ENCODE measurements at regions not wholly inside any gene's neighbourhood (a gene's known extent, or its start where the extent isn't known, plus 50 kb on each side); places are given as distances from the start of the nearest gene placed in this dataset.

- FAIRE-seq = no peak
Observed at GRCh38 chr1:55635856-55636255, 420.7 kb upstream of the USP24 start.

- no peak for FAIRE-seq
Observed at GRCh38 chr1:55634516-55634915, 419.4 kb upstream of the USP24 start.

DNA sequence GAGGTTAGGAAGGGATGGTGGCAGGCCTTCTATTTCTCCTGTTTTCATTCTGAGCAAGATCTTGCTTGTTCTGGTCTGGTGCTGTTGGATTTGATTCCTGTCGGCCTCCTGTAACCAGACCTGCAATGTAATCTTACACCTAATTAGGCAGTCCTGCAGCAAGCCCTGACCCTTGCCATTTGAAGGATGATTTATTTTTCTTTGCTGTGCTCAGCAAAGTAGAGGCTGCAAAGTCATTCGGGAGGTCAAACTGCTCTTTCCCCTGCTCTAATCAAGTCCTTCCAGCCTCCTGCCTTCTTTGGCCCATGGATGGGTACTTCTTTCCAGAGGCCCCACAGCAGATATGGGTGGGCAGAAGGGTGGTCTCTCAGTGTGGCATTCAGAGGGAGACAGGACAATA, 417.7 kb upstream of the USP24 start:
- FAIRE-seq = no peak

DNA sequence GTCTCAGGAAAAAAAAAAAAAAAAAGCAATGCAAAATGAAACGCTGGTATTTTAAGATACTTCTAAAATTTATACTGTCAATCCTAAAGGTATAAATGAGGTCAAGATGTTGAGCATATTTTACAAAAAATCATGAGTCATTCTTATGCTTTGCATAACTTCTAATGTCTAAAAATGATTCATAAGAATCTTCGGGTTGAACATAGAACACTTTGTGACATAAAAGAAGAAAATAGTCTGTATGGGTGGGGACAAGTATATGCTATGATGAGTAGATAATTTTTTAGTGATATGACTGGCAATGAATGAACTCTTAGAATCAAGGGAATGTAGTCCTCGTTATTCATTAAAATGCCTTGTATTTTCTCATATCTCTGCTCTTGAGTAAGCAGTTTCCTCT, 416.9 kb upstream of the USP24 start:
- no peak for FAIRE-seq

GRCh38 chr1:55631509-55631908, 416.3 kb upstream of the USP24 start:
- no peak for FAIRE-seq

DNA sequence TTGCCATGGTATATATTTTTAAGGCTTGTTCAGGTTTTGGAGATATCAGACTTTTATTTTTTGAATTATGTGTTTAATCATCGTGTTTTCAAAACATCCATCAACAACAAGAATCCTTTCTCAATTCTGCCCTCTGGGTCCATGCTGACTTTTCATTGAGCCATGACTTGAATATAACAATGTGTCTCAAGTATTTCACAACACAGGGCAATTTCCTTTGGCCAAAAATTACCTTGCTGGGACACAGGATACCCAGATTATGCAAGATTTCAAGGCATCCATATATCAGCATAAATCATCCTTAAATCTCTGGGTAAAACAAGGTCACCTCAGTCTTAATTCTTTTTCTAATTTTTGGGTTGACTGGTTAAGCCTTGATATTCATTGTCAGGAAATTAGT, 411.2 kb upstream of the USP24 start:
- FAIRE-seq = no peak

- FAIRE-seq = no peak
Observed at GRCh38 chr1:55624766-55625165, 409.6 kb upstream of the USP24 start.

- FAIRE-seq = no peak
Observed at GRCh38 chr1:55623311-55623710, 408.1 kb upstream of the USP24 start.

GRCh38 chr1:55622074-55622473, 406.9 kb upstream of the USP24 start:
- FAIRE-seq = no peak

DNA sequence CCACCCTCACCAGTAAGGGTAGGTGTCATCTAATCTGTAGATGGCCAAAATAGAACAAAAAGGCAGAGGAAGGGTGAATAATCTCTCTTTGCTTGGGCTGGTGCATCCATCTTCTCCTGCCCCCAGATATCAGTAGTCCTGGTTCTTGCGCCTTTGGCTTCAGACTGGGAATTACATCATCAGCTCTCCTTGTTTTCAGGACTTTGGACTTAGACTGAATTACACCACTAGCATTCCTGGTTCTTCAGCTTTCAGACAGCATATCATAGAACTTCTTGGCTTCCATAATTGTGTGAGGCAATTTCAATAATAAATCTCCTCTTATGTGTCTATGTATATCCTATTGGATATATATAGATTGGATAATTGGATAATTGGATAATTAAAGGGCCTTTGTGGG, 403.0 kb upstream of the USP24 start:
- no peak for FAIRE-seq

DNA sequence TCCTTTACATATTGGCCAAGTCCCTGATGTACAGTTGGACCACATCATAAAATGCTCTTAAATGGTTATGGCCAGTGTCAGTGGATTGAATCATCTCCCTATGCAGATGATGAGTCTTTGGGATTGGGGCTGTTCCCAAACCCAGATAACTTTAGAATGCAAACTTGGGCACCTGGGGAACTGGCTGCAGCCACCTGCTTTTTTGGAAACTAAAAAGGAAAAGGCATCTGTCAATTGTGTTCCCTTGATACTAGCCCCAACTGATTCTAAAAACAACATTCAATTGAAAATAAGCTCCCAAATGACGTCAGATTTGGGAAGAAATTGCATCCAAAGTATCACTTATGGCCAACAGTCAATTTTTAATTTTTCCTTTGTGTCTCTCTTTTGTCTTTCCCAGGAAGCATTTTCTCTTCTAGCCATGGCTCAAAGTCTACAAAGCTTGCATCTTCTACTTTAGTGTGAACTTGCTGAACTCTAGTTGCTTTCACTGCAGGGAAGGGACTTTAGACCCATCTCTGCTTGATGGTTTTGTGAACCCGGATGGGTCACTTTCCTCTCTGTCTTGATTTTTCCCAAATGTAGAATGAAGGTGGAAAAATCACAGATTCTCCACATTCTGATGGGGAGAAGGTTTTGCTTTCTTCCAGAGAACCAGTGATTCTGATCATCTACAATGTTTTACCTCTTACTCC, 402.3 kb upstream of the USP24 start:
- FAIRE-seq = no peak

DNA sequence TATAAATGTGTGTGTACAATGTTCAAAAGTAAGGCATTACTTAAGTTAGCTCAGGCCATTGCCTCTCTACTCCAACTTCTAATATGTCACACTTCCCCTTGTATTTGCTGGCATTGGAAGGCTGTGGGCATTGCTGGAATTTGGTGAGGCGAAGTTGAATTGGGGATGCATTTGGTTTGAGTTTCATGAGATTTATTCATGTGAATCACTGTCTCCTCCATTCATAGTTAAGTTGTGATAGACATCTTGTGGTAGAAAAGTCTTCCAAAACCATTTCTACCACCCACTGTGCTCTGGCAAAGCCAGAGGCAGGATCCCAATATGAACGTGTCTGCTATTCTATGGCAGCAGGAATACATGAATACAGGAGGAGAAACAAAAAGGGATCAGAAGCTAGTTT, 397.8 kb upstream of the USP24 start:
- no peak for FAIRE-seq

DNA sequence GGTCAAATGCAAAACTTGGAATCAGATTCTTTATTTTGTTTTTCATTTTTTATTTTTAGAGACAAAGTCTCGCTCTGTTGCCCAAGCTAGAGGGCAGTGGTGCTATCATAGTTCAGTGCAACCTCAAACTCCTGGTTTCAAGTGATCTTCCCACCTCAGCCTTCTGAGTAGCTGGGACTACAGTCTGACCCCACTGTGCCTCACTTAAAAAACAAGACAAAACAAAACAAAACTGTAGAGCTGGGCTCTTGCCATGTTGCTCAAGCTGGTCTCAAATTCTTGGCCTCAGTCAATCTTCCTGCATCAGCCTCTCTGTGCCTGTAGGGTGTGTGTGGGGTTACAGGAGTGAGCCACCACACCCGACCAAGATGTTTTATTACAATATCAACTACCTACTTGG, 396.0 kb upstream of the USP24 start:
- FAIRE-seq = no peak

DNA sequence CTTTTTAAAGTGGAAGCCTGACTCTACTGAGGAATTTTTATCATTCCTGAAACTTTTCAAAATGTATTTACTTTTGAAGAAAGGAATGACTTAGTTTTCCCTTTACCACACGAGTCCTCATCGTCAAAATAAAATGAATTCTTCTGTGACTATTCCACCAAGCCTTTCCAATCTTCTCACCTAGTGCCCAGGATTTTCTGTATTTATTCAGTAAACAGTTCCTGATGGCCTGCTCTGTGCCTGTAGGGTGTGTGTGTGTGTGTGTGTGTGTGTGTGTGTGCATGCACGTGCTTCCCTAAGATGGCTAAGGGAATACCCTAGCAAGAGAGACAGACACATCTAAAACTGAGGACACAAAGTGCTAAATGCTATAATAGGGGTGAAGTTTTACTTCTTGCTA, 395.0 kb upstream of the USP24 start:
- FAIRE-seq = no peak

DNA sequence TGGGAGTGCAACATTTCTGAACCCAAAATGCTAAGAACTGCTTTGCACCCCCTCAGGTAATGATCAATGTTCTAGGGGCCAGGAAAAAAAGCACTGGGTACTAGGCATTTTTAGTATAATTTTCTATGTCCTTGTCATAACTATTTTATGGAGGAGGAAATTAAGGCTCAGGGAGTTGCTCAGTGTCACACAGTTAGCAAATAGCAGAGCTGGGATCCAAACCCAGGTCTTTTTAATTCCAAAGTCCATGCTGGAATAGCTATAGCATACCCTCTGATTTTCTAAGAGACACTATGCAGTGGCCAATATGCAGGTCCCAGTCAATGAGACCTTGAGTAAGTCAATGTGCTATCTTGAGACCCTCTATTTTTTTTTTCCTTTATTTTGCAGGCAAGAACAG, 394.5 kb upstream of the USP24 start:
- FAIRE-seq = no peak

DNA sequence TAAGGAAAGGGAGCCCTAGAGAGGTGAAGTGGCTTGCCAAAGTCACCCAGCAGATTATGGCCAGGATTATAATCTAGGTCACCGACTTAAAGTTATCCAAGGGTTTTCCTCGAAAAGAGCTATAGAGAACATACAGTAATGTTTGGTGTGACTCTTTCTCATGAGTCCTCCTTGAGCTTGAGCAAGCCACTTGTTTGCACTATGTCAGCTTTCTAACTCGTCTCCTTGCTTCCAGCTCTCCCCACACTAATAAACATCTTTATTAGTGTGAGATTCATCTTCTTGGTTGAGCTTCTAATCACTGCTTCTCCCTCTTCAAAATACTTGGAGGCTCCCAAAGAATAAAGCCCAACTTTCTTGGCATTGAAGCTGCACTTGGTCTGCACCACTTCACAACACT, 390.0 kb upstream of the USP24 start:
- FAIRE-seq = no peak

DNA sequence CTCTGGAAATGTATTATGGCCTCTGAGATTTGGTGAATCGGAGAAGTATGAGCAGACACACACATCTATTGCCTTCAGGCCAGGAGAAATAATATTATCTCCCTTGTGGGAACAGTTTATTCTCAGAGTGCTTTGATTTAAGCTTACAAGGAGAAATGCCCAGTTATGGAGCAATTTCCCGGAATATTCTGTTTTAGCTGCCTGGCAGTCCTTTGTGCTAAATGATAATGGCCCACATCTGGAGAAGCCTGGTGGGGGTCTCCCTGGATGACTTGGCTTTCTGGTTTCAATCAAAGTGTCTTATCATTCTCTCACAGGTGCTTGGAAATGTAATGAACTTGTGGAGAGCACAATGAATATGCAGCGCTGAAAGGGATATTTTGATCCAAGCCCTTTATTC, 389.6 kb upstream of the USP24 start:
- FAIRE-seq = no peak

GRCh38 chr1:55604179-55604578, 389.0 kb upstream of the USP24 start:
- no peak for FAIRE-seq

DNA sequence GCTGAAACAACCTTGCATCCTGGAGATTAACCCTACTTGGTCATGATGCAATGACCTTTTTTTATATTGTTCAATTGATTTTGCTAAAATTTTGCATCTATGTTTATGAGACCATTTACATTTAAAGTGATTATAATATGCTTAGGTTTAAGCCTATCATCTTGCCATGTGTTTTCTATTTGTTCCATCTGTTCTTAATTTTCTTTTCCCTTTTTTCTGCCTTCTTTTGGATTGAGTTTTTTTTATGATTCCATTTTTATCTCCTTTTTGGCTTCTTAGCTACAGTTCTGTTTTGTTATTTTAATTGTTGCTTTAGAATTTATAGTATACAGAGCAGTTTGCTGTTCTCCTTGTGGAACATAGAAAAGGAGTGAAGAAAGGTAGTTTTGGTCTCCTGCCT, 385.1 kb upstream of the USP24 start:
- FAIRE-seq = no peak

DNA sequence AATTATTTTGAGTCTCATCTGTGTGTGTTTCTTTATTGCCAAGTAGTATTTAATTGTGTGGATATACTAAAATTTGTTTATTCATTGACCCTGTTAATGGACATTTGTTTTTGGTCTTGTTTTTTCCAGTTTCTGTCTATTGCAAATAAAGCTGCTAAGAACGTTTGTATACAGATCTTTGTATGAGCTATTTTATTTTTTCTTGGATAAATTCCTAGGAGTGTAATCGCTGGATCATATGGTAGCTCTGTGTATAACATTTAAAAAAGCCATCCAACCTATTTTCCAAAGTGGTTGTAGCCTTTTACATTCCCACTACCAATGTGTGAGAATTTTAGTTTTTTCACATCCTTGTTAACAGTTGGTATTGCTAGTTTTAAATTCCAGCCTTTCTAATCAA, 382.7 kb upstream of the USP24 start:
- no peak for FAIRE-seq

DNA sequence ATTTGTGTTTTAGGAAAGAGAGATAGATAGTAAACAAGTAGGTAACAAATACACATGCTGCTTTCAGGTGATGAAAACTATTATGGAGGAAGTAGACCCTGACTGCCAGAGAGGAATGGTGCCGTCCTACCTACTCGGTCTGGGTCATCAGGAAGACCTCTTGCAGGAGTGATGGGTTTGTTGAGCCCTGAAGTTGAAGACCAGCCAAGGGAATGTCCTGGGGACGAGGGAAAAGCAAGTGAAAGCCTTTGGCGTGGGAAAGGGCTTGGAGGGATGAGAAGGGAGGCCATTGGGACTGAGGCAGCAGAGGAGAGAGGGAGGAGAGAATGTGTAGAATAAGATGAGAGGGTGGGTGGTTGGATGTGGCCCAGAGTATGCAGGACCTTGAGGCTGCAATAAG, 379.5 kb upstream of the USP24 start:
- FAIRE-seq = no peak

- no peak for FAIRE-seq
Observed at GRCh38 chr1:55593298-55593697, 378.1 kb upstream of the USP24 start.

DNA sequence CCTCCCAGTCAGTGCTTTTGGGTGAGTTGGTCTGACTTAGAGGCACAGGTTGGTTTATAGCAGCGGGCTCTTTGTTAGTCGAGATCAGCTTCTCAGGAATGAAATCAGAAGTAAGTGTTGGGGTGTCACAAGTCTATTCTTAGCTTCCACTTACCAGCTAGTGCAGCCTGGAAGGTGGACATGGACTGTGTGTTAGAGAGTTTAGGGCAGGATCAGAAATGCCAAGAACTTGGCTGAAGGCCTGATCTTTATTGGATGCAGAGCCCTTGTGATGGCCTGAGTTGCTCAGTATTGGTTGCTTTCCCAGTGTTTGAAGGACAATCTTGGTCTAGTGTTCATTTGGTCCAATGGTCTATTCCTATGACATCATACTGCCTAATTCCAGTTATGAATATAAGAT, 377.0 kb upstream of the USP24 start:
- FAIRE-seq = no peak

DNA sequence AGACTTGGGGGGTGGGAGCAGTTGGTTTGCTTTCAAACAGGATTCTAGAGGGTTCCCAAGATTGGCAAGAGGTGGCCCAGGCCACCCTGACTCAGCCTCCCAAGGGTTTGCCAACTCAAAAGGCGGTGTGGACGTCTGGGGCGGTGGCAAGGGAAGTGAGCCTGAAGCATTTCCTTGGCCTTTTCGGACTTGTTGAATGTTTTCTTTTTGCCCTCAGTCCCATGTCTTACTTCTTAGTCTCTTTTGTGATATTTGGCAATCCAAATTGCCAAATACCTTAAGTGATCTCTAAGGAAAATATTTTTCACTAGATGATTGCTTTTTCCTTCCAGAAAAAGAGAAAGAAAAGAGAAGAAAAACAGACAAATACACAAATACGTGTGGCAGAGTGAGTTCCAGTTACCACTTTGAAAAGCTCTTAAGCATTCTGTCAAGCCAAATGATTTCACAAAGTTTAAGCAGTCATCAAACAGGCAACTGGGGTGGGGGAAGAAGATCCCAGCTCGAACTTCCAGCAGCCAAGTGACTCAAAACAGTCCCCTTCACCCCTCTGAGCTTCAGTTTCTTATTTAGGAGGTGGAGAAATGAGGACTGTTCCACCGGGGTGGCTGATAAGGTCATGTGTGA, 374.6 kb upstream of the USP24 start:
- FAIRE-seq = no peak

DNA sequence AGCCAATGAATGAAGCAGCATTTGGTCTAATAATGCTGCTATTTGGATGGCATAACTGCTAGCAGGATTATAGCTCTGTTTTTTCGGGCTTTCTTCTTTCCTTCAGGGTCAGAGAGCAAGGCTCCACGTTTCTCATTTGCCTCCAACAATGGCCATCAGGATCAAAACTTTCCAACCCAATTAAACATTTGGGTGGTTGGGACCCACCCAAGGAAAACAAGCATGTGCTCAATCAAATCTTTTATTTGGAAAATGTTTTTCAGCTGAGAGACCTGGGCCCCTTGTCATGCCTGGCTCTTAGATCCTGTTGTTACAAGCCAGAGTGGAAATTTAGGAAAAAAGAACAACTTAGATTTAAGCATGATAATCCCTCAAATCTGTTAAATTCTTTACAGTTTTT, 373.1 kb upstream of the USP24 start:
- FAIRE-seq = no peak
